Mesenchymal stem cell (in vitro differentiated cells and primary cell): ENCODE measurements at regions not wholly inside any gene's neighbourhood (a gene's known extent, or its start where the extent isn't known, plus 50 kb on each side); places are given as distances from the start of the nearest gene placed in this dataset.

Experiments
- DNase-seq: peaks from one replicate; pipeline ENCODE4 v3.0.0-alpha.2; 2013
- H2AFZ ChIP-seq: one replicate; pipeline ENCODE4 v1.6.1; 2013; ENCODE audit warnings: low read depth, mild to moderate bottlenecking, control low read depth, inconsistent platforms, low read length, moderate library complexity
- H2AK5ac ChIP-seq: 2 replicates; pipeline ENCODE4 v1.6.1; 2013; ENCODE audit warnings: low read length, moderate library complexity, mild to moderate bottlenecking, inconsistent platforms; ENCODE audit not compliant: severe bottlenecking
- H2BK120ac ChIP-seq: one replicate; pipeline ENCODE4 v1.6.1; 2013; ENCODE audit warnings: low read depth, mild to moderate bottlenecking, inconsistent platforms, low read length, moderate library complexity
- H2BK12ac ChIP-seq, 2 experiments: one replicate each; pipeline ENCODE4 v1.6.1; 2013; ENCODE audit warnings: inconsistent platforms in 2 of 2, low read length in 2 of 2, mild to moderate bottlenecking in 2 of 2, moderate library complexity in 2 of 2, control low read depth in 1 of 2
- H2BK15ac ChIP-seq: one replicate; pipeline ENCODE4 v1.6.1; 2013; ENCODE audit warnings: mild to moderate bottlenecking, low read depth, inconsistent platforms; ENCODE audit not compliant: poor library complexity, severe bottlenecking
- H2BK5ac ChIP-seq: 2 replicates; pipeline ENCODE4 v1.6.1; 2013; ENCODE audit warnings: low read depth, mild to moderate bottlenecking, low read length, control low read depth, inconsistent platforms; ENCODE audit not compliant: poor library complexity, severe bottlenecking
- H3K14ac ChIP-seq, 2 experiments: one replicate each; pipeline ENCODE4 v1.6.1; 2013; ENCODE audit warnings: inconsistent platforms in 2 of 2, low read length in 2 of 2, control low read depth in 1 of 2, mild to moderate bottlenecking in 1 of 2, moderate library complexity in 1 of 2
- H3K18ac ChIP-seq, 2 experiments: one replicate each; pipeline ENCODE4 v1.6.1; 2013; ENCODE audit warnings: inconsistent platforms in 2 of 2, low read length in 2 of 2, control low read depth in 1 of 2, low read depth in 1 of 2, mild to moderate bottlenecking in 1 of 2
- H3K23ac ChIP-seq, 2 experiments: one replicate each; pipeline ENCODE4 v1.6.1; 2013; ENCODE audit warnings: inconsistent platforms in 2 of 2, low read length in 2 of 2, mild to moderate bottlenecking in 2 of 2, moderate library complexity in 2 of 2, control low read depth in 1 of 2
- H3K27ac ChIP-seq: 2 replicates; pipeline ENCODE4 v1.5.1; 2013; ENCODE audit warnings: mild to moderate bottlenecking, moderate library complexity, low read length, control low read depth, inconsistent platforms; ENCODE audit not compliant: poor library complexity, severe bottlenecking
- H3K27me3 ChIP-seq, 2 experiments: 2 replicates each; pipeline versions ENCODE4 v1.6.1 to v1.7.0; 2013; ENCODE audit warnings: low read length in 2 of 2, mild to moderate bottlenecking in 2 of 2, moderate library complexity in 2 of 2, control low read depth in 1 of 2, inconsistent platforms in 1 of 2; ENCODE audit not compliant: control insufficient read depth in 1 of 2, insufficient read depth in 1 of 2
- H3K36me3 ChIP-seq, 2 experiments: 2 replicates each; pipeline versions ENCODE4 v1.6.1 to v1.7.0; 2013; ENCODE audit warnings: low read length in 2 of 2, control low read depth in 1 of 2, inconsistent platforms in 1 of 2, low read depth in 1 of 2, mild to moderate bottlenecking in 1 of 2; ENCODE audit not compliant: insufficient read depth in 2 of 2, control insufficient read depth in 1 of 2
- H3K4ac ChIP-seq, 2 experiments: one replicate each; pipeline ENCODE4 v1.6.1; 2013; ENCODE audit warnings: inconsistent platforms in 2 of 2, low read length in 2 of 2, mild to moderate bottlenecking in 2 of 2, moderate library complexity in 2 of 2, control low read depth in 1 of 2, low read depth in 1 of 2
- H3K4me1 ChIP-seq: 2 replicates; pipeline ENCODE4 v1.6.1; 2013; ENCODE audit warnings: low read depth, low read length, control low read depth; ENCODE audit not compliant: control insufficient read depth, insufficient read depth
- H3K4me2 ChIP-seq: 2 replicates; pipeline ENCODE4 v1.6.1; 2013; ENCODE audit warnings: low read length, mild to moderate bottlenecking, inconsistent platforms; ENCODE audit not compliant: poor library complexity, severe bottlenecking
- H3K4me3 ChIP-seq, 2 experiments: 2 replicates each; pipeline versions ENCODE4 v1.5.1 to v1.7.0; 2013; ENCODE audit warnings: low read length in 2 of 2, mild to moderate bottlenecking in 2 of 2, control low read depth in 1 of 2, low read depth in 1 of 2; ENCODE audit not compliant: insufficient read depth in 1 of 2
- H3K79me1 ChIP-seq: replicated peaks from 2 replicates; pipeline ENCODE4 v1.6.1; 2013; ENCODE audit warnings: mild to moderate bottlenecking, control low read depth, low read length, inconsistent platforms; ENCODE audit not compliant: poor library complexity, severe bottlenecking
- H3K9ac ChIP-seq: 2 replicates; pipeline ENCODE4 v1.7.0; 2013; ENCODE audit warnings: mild to moderate bottlenecking, low read length, moderate library complexity
- H3K9me3 ChIP-seq: 2 replicates; pipeline ENCODE4 v1.7.0; 2013; ENCODE audit warnings: mild to moderate bottlenecking, low read length; ENCODE audit not compliant: control insufficient read depth
- H4K8ac ChIP-seq: one replicate; pipeline ENCODE4 v1.6.1; 2013; ENCODE audit warnings: inconsistent platforms, mild to moderate bottlenecking, low read length, moderate library complexity
- H4K91ac ChIP-seq: one replicate; pipeline ENCODE4 v1.6.1; 2013; ENCODE audit warnings: mild to moderate bottlenecking, low read length, inconsistent platforms
- WGBS: methylation state at CpG from one replicate; pipeline ENCODE4 v1.1.7; 2013; ENCODE audit warnings: mixed read lengths; 5-methylcytosine and 5-hydroxymethylcytosine counted together

GRCh38 chr5:110356677-110357076, 369.8 kb downstream of the TMEM232 start:
- H3K23ac ChIP-seq, result no peak overlapping the region
- H2AK5ac ChIP-seq, result no peak overlapping the region
- no peak overlapping the region for H4K8ac ChIP-seq
- H3K36me3 ChIP-seq, result no peaks in the 10 kb centered on the region
- H3K9me3 ChIP-seq, result no peaks in the 10 kb centered on the region
- H3K4ac ChIP-seq, result no peak overlapping the region
- WGBS, result no CpG with 5 or more reads among the region's 2 CpGs
- no peaks in the 10 kb centered on the region for H3K27me3 ChIP-seq
- H3K9ac ChIP-seq, result peak overlapping the region; percentile 19
- H3K18ac ChIP-seq, result no peak overlapping the region
- H3K4me3 ChIP-seq, result no peak overlapping the region
- no peak overlapping the region for H2BK15ac ChIP-seq
- H3K27ac ChIP-seq, result no peak overlapping the region
- no peaks in the 10 kb centered on the region for H3K4me1 ChIP-seq
- H3K4me2 ChIP-seq, result no peak overlapping the region
- no peaks in the 10 kb centered on the region for H3K79me1 ChIP-seq
- H4K91ac ChIP-seq, result no peak overlapping the region
- no peak for DNase-seq
- no peak overlapping the region for H2BK120ac ChIP-seq
- H2AFZ ChIP-seq, result no peak overlapping the region
- H2BK5ac ChIP-seq, result no peak overlapping the region
- no peak overlapping the region for H2BK12ac ChIP-seq
- H3K14ac ChIP-seq, result no peak overlapping the region

DNA sequence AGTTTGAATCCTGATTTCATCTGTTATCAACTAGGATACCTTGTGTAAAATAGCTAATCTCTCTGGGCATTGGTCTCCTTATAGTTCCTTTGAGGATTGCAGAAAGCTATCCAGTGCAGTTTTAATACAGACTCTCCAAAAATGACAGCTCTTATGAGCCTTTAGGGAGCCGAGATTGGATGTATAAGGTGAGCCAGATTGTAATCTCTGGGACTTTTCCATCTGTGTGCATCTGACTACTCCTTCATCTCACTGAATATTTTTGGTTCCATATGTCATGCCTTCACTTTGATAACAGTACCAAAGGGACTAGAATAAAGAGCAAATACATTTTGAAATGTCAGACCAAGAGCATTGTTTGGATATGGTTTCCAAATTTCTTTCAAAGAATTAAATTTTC, 367.2 kb downstream of the TMEM232 start:
- H2AK5ac ChIP-seq, result no peak overlapping the region
- no peaks in the 10 kb centered on the region for H3K79me1 ChIP-seq
- 100% methylated on average over 1 of the region's 1 CpG for WGBS
- H3K27ac ChIP-seq, result no peak overlapping the region
- H2BK120ac ChIP-seq, result no peak overlapping the region
- no peak overlapping the region for H3K4me3 ChIP-seq
- H2AFZ ChIP-seq, result no peak overlapping the region
- no peaks in the 10 kb centered on the region for H3K4me1 ChIP-seq
- H2BK5ac ChIP-seq, result no peak overlapping the region
- H3K9ac ChIP-seq, result no peak overlapping the region
- H3K36me3 ChIP-seq, result no peaks in the 10 kb centered on the region
- H3K14ac ChIP-seq, result no peak overlapping the region
- no peak overlapping the region for H3K18ac ChIP-seq
- no peak overlapping the region for H3K23ac ChIP-seq
- no peak overlapping the region for H4K8ac ChIP-seq
- H4K91ac ChIP-seq, result no peak overlapping the region
- no peak overlapping the region for H3K4me2 ChIP-seq
- no peaks in the 10 kb centered on the region for H3K27me3 ChIP-seq
- H3K4ac ChIP-seq, result no peak overlapping the region
- DNase-seq, result no peak
- no peak overlapping the region for H2BK15ac ChIP-seq
- H3K9me3 ChIP-seq, result no peaks in the 10 kb centered on the region
- no peak overlapping the region for H2BK12ac ChIP-seq

DNA sequence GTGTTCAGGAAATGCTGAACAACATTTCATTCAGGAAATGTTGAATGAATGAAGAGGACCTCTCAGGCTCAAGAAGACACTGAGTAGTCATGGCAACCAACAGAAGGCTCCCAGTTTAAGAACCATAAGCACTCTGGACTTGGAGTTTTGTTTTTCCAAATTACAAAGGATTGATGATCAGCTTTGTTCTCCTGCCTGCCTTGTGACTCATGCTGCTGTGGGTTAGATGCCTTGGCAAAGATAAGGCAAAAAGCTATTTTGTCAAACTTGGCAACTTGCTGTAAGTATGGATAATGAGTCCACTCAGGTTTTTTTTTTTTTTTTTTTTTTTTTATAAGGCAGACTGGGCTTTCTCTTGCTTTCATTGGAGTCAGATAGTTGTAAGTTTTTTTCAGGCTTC, 365.0 kb downstream of the TMEM232 start:
- no peaks in the 10 kb centered on the region for H3K27me3 ChIP-seq
- H2BK12ac ChIP-seq, result no peak overlapping the region
- H2BK5ac ChIP-seq, result no peak overlapping the region
- H3K14ac ChIP-seq, result no peak overlapping the region
- no peak overlapping the region for H3K4ac ChIP-seq
- no peak overlapping the region for H3K23ac ChIP-seq
- H2BK120ac ChIP-seq, result no peak overlapping the region
- H3K9me3 ChIP-seq, result no peaks in the 10 kb centered on the region
- H3K4me3 ChIP-seq, result peak overlapping the region in 1 of 2 experiments; percentile 12
- no peak overlapping the region for H2AK5ac ChIP-seq
- H3K36me3 ChIP-seq, result no peaks in the 10 kb centered on the region
- no peak overlapping the region for H3K27ac ChIP-seq
- H2BK15ac ChIP-seq, result no peak overlapping the region
- H3K9ac ChIP-seq, result no peak overlapping the region
- H2AFZ ChIP-seq, result no peak overlapping the region
- DNase-seq, result peak; percentile 14
- H3K4me1 ChIP-seq, result no peaks in the 10 kb centered on the region
- no peak overlapping the region for H4K91ac ChIP-seq
- H3K18ac ChIP-seq, result no peak overlapping the region
- no peaks in the 10 kb centered on the region for H3K79me1 ChIP-seq
- no peak overlapping the region for H4K8ac ChIP-seq
- H3K4me2 ChIP-seq, result no peak overlapping the region

DNA sequence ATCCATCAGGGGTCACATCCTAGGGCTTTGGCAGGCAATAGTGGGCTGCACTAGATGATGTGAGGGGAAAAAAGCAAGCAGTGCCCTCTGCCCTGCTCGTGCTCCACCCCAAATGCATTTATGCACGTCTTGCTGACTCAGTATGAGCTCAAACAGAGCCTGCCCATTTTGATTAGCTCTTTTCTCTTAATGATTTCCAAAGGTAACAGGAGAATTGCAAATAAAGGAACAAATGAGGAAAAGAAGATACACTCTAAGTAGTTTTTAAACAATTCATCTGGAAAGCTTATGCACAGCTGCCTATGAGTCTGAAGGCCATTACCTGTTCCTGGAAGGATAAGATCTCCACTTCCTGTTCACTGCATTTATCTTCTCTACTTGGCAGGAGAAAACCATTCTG, 364.2 kb downstream of the TMEM232 start:
- no peak overlapping the region for H3K4ac ChIP-seq
- no peak overlapping the region for H2BK5ac ChIP-seq
- no peak overlapping the region for H4K91ac ChIP-seq
- H2BK120ac ChIP-seq, result no peak overlapping the region
- 71% methylated on average over 2 of the region's 2 CpGs for WGBS
- no peak overlapping the region for H4K8ac ChIP-seq
- H2AFZ ChIP-seq, result no peak overlapping the region
- H2BK15ac ChIP-seq, result no peak overlapping the region
- H3K18ac ChIP-seq, result no peak overlapping the region
- no peaks in the 10 kb centered on the region for H3K9me3 ChIP-seq
- H2AK5ac ChIP-seq, result no peak overlapping the region
- no peaks in the 10 kb centered on the region for H3K27me3 ChIP-seq
- H3K27ac ChIP-seq, result no peak overlapping the region
- no peak for DNase-seq
- H3K9ac ChIP-seq, result no peak overlapping the region
- no peaks in the 10 kb centered on the region for H3K4me1 ChIP-seq
- H3K23ac ChIP-seq, result no peak overlapping the region
- H3K4me3 ChIP-seq, result peak overlapping the region in 1 of 2 experiments; percentile 12
- no peaks in the 10 kb centered on the region for H3K36me3 ChIP-seq
- no peak overlapping the region for H3K4me2 ChIP-seq
- H3K14ac ChIP-seq, result no peak overlapping the region
- H2BK12ac ChIP-seq, result no peak overlapping the region
- no peaks in the 10 kb centered on the region for H3K79me1 ChIP-seq
